Suppressor macrophage treated with lipopolysaccharide for 1 hour (primary cell): ENCODE measurements at regions not wholly inside any gene's neighbourhood (a gene's known extent, or its start where the extent isn't known, plus 50 kb on each side); places are given as distances from the start of the nearest gene placed in this dataset.
"Not testable (repeated sequence)": the region's sequence is repeated elsewhere in the genome, so short reads cannot be mapped to it uniquely, and the experiment has no call there.

ENCODE experiments used
- DNase-seq, 3 donors: peaks; one replicate each; pipeline ENCODE4 v3.0.0-alpha.2; 2020 to 2022

DNA sequence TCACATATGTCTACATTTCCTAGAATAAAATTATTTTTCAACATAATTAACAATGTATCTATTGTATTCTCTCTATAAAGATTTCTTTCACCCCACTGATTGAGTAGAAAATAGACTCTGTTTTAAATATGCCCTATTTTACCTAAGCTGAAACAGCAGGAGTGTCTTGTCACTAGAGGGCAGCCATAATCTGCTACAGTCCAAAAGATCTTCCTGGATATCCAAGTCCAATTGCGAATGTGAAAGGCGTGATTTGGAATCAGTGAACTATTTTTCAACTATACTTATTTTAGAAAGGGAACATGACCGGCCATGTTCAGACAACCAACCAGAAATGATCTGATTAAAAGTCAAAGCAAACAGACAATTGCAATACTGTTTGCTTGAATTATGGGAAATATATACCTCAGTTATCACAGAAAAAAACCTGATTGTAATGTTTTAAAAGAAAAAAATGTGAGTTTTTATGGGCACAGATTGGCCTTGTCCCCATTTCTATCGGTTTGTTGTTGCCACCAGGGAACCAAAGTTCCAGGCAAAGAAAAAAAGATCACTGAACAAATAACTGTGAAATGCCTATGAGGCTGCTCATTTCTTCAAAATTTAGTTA lies 1211.0 kb upstream of the ADGRL4 start:
- DNase-seq = no peak

DNA sequence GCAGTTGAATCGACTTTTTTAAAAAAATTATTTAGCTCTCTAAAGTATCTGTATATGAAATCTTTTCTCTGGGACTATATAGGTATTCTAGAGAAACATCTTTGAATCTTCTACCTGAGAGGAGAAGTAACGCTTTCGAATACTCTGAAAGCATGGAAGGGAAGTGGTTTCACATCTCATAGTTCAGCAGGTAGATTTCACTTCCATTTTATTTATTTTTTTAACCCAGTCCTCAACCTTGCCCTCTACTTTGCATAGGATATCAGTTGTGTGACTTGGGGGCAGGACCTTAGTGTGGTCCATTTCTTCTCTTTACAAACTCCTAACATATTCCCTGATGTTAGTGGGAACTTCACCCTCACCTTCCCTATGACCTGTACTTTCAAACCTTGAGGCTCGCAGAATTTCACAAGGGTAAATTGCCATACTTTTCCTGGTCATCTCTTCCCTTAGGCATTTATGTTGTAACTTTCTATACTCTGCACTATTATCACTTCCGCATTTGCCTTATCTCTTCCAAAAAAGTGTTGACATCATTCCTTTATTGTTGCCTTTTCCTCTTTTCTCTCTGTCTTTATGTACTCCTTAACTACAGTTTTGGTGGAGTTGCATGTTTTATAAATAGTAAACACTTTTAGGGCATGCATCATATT lies 1208.5 kb upstream of the ADGRL4 start:
- no peak for DNase-seq

DNA sequence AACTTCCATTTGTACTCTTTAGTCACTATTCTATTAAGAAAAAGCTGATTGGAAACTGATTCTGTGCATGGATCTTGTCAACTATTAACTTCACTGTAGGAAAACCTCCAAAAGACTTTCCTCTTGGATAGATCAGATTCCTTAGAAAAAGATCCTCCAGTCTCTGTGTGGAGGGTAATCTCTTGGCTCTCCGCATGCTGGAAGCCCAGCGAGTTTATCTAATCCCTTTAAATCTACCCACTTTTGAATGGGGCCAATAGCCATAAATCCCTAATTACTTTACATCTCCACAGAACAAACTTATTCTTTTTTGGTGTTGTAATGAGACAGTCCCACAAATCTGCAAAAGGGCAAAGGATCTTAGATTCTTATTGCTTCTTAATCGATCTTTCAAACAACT lies 1206.4 kb upstream of the ADGRL4 start:
- DNase-seq = no peak

DNA sequence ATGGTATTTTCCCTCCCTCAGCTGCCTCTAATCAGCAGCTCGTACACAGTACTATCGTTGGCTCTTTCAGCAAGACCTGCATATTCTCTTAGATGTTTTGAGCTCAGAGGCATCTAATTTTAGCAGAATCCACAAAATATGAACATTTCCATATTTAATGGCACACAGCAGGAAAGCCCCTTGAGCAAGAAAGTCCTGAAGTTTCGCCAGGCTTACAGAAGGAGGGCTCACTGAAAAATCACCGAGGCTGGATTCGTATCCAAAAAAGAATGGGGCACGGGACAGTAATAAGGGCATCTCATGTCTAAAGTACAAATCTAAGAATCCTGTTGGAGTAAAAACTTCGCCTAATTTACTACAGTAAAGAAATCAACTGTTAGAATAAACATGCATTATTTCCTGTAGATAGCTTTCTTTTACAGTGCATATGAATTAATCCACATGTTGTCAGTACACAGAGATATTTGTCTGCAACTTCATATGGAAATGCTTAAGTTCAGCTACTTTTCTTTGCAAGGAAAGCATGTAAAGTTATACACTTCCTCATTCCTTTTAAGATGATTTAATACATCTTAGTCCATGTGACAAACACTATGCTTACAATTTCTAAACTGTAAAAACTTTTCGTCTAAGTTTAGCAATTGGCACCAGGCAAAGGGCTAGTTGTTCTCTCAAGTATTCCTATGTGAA lies 1205.3 kb upstream of the ADGRL4 start:
- DNase-seq = no peak

DNA sequence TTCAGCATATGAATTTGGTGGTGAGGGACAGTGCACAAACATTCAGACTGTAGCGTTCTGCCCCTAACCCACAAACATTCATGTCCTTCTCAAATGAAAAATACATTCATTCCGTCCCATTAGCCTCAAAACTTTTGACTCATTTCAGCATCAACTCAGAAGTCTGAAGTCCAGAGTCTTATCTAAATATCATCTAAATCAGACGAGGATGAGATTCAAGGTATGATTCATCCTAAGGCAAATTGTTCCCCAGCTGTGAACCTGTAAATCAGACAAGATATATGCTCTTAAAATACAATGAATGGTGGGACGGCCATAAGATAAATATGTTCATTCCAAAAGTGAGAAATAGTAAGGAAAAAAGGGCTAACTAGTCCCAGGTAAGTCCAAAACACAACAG lies 1195.6 kb upstream of the ADGRL4 start:
- no peak for DNase-seq

DNA sequence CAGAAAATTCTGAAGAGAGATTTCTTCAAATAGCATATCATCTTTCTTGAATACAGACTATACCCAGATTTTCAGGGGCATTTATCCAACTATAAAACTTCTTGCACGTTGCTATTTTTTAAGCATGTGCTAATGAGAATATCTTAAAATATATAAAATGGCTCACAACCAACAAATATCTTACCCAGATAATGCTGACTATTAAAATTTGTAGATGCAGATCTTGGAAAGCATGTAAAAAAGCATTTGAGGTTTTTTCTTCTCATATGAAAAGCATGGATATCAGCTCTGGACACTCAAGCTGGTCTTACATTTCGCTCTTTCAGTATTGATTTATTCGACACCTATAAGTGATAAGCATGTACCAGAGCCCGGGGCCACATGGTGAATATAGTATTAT lies 1187.7 kb upstream of the ADGRL4 start:
- no peak for DNase-seq

DNA sequence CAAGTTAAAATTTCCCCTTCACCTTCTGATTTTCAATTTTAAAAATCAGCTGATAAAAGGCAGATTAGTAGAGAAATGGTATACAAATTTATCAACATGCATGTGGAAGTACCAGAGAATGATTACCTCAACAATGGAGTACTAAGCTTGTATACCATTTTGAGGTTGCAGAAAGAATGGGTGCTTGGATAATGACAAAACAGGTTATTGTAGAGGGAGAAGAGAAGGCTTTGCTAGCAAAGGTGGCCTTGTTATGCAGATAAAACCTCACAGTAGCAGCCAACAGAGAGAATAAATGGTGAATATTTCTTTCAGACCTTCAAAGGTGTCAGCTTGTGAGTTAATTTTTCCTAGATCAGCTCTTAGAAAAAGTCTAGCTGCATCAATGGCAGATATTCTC lies 1174.9 kb upstream of the ADGRL4 start:
- no peak for DNase-seq

DNA sequence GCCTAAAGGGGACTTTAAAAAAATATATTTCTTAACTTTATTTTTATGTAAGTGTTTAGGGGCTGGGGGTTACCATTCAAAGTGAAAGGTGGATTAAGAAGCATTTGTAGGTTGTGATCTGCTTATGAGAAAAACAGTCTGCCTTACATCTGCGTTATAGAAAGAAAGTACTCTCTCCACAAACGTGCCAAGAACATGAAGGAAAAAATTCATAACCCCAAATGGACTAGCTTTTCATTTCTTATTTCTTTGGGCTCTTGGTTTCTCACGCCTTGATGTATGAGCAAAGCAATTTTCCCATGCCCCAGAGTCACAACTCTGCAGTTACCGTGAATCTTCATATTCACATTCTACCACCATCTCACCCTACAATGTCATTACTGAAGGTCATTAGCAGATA lies 1165.1 kb upstream of the ADGRL4 start:
- no peak for DNase-seq

DNA sequence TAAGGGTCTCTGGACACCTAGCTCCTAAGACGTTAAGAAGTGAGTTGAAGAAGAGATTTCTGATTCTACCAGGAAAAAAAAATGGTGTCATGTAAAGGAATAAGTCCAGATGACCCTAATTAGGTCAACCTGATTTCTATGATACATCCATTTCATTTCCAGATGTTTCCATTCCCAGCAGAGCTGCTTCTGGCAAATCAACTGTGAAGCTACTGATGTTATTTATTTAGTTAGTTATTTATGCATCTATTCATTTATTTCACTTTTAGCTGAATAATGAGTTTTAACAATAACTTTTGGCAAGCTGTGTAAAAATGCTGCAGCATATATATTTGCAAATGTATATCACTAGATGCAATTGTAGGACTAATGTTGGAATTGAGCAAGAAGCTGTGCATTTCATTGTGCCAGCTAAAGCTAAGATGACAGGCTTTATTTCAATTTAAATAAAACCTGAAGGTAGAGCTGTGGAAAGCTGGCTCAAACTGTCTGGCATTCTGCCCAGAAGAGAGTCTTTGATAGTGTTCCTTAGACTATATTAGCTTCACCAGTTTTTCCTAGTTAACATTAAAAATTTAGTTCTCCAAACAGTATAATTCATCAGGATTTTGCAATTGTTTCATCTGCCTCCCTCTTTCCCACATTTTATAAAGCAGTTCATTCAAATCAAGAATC lies 1164.4 kb upstream of the ADGRL4 start:
- DNase-seq = no peak

DNA sequence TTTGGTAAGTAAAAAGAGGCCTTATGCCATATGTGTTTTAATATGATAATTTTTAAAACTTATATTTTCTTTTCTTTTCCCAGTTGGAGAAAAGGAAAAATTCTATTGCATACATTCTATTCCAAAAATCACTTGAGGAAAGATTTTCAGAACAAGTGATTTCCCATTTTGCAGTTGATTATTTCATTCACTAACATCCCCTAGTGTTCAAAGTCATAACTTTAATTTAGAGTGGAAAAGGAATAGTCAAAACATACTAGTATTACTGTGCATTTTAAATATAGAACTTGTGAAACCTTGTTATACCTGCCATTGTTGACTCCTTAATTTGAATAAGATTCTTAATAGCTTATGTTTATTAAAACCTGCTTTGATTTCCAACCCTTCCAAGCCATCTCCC lies 1157.6 kb upstream of the ADGRL4 start:
- DNase-seq = no peak

DNA sequence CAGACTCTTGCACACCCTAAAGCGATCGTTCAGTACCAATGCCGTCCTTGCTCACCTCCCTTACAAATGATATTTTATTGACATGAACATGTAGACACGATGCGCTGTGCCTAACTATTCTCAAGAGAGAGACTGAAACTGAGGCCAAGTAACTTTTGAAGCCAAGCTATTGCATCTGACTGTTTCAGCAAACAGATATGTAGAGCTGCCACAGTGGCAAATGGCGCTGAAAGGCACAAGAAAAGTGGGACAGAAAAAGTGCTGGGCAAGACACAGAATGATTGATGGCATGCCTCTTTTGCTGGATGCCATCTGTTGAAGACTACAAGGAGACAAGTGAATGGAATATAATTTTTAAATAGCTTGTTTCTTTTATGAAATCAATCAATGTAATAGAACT lies 1157.2 kb upstream of the ADGRL4 start:
- DNase-seq = no peak

DNA sequence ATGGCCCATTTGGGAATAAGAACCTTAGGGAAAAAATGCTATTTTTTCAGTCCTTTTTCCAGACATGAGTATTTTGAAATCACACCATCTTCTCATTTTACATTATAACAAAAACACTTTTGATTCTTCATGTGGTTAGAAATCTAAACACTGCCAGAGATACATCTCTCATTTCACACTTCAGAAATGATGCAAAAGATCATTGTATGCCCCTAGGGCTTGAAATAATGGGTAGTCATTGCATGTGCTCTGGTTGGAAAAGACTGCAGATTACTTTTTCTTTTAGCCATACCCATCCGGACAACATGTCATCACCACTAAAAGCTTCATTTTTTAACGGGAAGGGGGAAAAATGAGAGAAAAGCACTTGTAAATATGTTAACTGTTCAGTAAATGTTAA lies 1152.2 kb upstream of the ADGRL4 start:
- no peak for DNase-seq

DNA sequence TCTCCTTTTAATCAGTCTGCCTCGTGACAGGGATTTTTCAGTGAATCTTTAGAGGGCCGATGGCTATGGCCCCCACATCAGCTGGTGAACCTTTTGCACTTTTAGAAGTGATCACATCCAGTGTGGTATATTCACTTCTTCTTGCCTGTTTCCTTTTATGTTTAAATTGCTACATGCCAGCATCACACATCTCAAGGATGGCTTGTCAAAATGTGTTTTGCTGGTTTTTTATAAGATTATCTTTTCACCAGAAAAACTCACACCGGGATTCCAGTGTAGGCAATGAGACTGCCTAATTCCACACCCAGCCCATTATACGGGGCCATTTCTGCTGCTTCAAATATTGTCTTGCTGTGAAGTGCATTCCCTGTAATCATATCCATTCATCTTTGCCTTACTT lies 1151.7 kb upstream of the ADGRL4 start:
- no peak for DNase-seq

DNA sequence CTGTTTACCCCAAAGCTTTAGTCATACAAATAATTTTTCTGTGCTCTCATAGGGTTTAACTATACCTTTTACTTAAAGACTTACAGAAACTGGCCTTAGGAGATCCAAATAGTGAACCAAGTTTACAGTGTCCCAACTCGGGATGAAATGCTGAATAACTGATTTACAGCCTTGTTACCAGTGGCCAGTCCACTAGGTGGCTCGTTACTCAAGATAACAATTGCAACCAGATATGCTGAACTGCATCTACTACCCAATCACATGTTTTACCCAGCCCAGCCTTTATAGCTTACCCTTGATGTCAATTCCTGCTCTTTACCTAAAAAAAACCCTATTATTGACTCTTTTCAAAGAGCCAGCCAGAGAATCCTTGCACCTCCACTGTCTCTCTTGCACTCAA lies 1148.8 kb upstream of the ADGRL4 start:
- no peak for DNase-seq

DNA sequence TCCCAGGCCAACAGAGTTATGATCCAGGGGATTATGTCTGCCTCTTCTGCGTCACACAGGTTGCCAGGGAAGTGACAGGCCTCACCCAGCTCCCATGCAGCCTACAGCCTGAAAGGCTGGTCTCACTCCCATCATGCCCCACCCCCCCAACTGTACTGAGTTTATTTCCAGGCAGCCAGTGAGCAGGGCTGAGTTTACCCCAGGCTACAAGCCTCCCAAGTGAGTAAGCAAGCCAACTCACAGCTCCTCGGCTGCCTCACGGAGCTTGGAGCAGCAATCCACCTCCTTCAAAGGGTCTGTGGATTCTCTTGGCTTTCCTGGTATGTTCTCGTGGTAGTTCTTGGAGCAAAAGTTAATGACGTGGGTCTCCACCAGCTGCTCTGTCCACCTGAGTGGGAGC lies 1147.6 kb upstream of the ADGRL4 start:
- DNase-seq = no peak

DNA sequence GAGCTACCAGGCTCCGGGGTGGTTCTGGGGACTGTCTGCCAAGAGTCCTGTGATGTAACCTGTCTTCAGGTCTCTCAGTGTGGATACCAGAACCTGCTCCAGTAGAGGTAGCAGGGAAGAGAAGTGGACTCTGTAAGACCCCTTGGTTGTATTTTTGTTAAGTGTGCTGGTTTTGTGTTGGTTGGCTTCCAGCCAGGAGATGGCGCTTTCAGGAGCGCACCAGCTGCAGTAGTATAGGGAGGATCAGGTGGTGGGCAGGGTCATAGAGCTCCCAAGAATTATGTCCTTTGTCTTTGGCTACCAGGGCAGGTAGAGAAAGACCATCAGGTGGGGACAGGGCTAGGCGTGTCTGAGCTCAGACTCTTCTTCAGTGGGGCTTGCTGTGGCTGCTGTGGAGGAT lies 1147.2 kb upstream of the ADGRL4 start:
- no peak for DNase-seq

DNA sequence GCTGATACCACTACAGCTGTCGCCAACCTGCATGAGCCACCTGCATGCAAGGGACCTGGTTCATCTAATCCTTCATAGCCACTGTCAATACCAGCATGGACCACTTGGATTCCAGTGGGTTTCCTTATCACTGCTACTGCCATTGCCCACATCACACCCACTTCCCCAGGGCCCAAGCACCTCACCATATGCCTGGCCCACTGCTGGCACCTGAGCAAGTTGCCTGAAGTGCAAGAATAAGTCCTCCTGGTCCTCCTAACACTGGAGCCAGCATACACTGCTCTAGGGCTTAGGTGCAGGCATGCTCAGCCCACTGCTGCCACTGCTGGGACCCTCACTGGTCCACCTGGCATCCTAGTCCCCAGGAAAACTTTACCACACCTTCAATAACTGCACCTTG lies 1136.8 kb upstream of the ADGRL4 start:
- DNase-seq = no peak

DNA sequence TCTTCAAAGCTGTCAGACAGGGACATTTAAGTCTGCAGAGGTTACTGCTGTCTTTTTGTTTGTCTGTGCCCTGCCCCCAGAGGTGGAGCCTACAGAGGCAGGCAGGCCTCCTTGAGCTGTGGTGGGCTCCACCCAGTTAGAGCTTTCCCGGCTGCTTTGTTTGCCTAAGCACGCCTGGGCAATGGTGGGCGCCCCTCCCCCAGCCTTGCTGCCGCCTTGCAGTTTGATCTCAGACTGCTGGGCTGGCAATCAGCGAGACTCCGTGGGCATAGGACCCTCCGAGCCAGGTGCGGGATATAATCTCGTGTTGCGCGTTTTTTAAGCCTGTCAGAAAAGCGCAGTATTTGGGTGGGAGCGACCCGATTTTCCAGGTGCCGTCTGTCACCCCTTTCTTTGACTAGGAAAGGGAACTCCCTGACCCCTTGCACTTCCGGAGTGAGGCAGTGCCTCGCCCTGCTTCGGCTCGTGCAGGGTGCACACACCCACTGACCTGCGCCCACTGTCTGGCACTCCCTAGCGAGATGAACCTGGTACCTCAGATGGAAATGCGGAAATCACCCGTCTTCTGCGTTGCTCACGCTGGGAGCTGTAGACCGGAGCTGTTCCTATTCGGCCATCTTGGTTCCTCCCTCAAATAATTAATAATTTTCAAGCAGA lies 1131.5 kb upstream of the ADGRL4 start:
- DNase-seq = not testable (repeated sequence)

DNA sequence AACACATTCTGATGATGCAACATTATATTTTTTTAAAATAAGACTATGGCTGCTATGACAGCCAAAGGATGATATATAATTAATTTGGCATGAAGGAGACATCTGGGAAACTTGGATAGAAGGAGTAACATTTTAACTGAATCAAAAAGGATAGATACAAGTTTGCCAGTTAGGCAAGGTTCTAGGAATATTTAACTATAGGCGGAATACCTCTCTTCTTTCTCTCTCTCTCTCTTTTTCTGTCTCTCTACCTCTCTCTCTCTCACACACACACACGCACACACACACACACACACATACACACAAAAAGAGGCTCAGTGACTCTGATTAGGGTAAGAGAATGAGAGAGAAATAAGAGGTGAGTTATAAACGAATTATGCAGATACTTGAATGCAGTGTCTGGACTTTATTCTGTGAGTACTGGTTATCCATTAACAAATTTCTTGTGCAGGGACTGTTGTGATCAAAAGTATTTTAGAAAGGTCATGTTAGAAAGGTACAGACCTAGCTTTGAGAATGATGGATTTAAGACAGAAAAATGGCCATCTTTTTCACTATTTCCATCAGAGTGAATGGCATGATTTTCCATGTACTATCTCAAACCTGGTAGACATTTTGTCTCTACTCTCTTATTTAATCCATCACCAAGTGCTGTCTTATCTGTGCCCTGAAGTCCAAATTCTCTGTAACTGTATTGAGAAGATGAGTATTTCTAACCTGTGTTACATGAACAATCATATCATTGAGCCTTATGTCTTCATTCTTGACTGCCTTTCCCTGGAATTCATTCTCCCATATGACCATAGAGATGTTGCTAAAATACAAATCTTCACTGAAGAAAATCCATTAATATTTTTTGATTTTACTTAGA lies 1106.9 kb upstream of the ADGRL4 start:
- DNase-seq = no peak

DNA sequence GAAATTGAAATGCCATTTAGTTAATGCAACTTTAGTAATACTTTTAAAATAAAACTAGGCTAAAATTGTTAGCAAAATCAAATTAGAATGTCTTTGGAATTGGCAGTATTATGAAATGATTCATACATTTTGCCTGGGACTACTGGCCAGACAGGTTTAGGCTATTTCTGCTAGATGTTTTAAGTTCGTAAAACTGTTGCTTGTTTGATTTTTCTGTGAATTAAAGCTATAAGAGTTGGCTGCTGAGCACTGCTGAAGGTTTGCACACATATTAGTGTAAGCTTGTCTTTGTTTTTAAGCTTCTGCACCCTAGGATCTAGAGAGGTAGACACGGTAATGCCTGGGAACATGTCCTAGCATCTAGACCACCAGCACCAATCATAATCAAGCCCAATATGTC lies 1094.6 kb upstream of the ADGRL4 start:
- DNase-seq = no peak

DNA sequence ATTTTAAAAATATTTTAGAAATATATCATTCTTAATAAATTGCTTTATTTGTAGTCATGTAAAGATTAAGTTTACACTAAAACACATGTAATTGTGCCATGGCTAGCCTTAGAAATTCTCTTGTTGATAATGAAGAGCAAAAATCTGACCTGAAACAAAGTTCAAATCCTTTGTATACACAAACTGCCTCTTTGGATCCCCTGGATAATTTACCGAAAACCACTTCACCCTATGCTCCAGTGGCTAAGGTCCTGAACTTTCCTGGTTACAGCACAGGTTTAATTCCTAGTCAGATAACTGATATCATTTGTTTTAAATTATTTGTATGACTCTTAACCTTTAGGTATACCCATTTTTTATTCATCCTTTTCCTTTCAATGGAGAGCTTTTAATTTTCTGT lies 1093.2 kb upstream of the ADGRL4 start:
- DNase-seq = no peak

DNA sequence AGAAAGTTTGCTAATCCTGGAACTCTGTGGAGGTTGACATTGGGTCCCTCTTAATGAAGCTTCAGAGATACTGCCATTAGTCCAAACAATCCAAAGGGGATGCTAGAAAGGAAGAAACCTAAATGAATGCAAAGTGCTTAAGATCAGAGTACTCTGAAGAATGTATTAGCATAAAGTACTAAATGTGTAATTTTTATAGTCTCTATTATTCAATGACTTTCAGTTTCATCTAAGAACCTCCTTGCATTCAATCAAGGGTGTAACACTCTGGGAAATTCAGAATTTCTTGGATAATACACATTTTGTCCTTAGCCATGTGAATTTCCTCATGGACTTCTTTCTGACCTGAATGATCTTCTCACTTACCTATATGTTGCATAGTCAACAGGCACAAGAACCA lies 1078.5 kb upstream of the ADGRL4 start:
- DNase-seq = no peak

DNA sequence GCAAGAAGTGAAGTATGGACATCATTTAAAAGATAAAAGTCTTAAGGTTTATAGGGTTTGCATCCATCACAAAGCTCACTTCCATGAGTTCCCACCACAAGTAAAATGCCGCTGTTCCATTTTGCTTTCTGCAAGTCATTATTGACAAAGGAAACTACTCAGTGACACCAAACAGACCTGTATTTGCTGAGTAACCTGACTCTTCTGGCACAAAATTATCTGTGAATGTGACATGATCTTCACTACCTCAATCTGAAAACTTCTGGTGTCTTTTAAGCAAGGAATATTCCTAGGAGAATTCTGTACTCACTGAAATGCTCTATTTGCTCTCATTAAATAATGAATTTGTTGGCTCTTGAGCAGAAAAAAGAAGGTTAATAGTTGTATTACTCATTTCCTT lies 1077.4 kb upstream of the ADGRL4 start:
- DNase-seq = no peak
